ENCODE measurements at regions not wholly inside any gene's neighbourhood (a gene's known extent, or its start where the extent isn't known, plus 50 kb on each side); places are given as distances from the start of the nearest gene placed in this dataset.

GRCh38 chr15:59833366-59833765, 144.2 kb upstream of the BNIP2 start:
- Mint-ChIP-seq H3K27me3 (ENCODE audit: low read depth) (peaks cover 14% of the 10 kb centered on the region), H3K27ac (ENCODE audit: unreplicated experiment) (no peak overlapping the region), H3K4me3 (ENCODE audit: unreplicated experiment) (no peak overlapping the region), H3K36me3 (ENCODE audit: low read depth) (no peaks in the 10 kb centered on the region), H3K9me3 (ENCODE audit: low read depth) (no peaks in the 10 kb centered on the region), H3K4me1 (ENCODE audit: low read depth) (no peaks in the 10 kb centered on the region)
- no peak for DNase-seq (ENCODE audit: low spot score)
- TF ChIP-seq CTCF (IDR thresholded peaks at IDR 0.05) = no peak

GRCh38 chr15:59830873-59831272, 141.8 kb upstream of the BNIP2 start:
- Mint-ChIP-seq H3K9me3 (ENCODE audit: low read depth) (no peaks in the 10 kb centered on the region), H3K4me3 (ENCODE audit: unreplicated experiment) (no peak overlapping the region), H3K27me3 (ENCODE audit: low read depth) (peaks cover 6% of the 10 kb centered on the region), H3K36me3 (ENCODE audit: low read depth) (no peaks in the 10 kb centered on the region), H3K4me1 (ENCODE audit: low read depth) (peaks cover 2% of the 10 kb centered on the region), H3K27ac (ENCODE audit: unreplicated experiment) (no peak overlapping the region)
- no peak for DNase-seq (ENCODE audit: low spot score)
- TF ChIP-seq CTCF (IDR thresholded peaks at IDR 0.05) = no peak

GRCh38 chr15:59830098-59830497, 141.0 kb upstream of the BNIP2 start:
- Mint-ChIP-seq H3K27me3 (ENCODE audit: low read depth) (peaks cover 6% of the 10 kb centered on the region), H3K36me3 (ENCODE audit: low read depth) (no peaks in the 10 kb centered on the region), H3K27ac (ENCODE audit: unreplicated experiment) (no peak overlapping the region), H3K4me1 (ENCODE audit: low read depth) (peaks cover 3% of the 10 kb centered on the region), H3K9me3 (ENCODE audit: low read depth) (no peaks in the 10 kb centered on the region), H3K4me3 (ENCODE audit: unreplicated experiment) (no peak overlapping the region)
- DNase-seq (ENCODE audit: low spot score) = no peak
- no peak for TF ChIP-seq CTCF (IDR thresholded peaks at IDR 0.05)

GRCh38 chr15:59828861-59829260, 139.7 kb upstream of the BNIP2 start:
- no peak for DNase-seq (ENCODE audit: low spot score)
- TF ChIP-seq CTCF (IDR thresholded peaks at IDR 0.05) = no peak
- no peaks in the 10 kb centered on the region for H3K36me3 Mint-ChIP-seq (ENCODE audit: low read depth)
- H3K9me3 Mint-ChIP-seq (ENCODE audit: low read depth) = peaks cover 1% of the 10 kb centered on the region
- H3K27ac Mint-ChIP-seq (ENCODE audit: unreplicated experiment) = no peak overlapping the region
- H3K27me3 Mint-ChIP-seq (ENCODE audit: low read depth) = peaks cover 3% of the 10 kb centered on the region
- H3K4me1 Mint-ChIP-seq (ENCODE audit: low read depth) = peaks cover 3% of the 10 kb centered on the region
- no peak overlapping the region for H3K4me3 Mint-ChIP-seq (ENCODE audit: unreplicated experiment)

- no peak for TF ChIP-seq CTCF (IDR thresholded peaks at IDR 0.05)
- H3K4me1 Mint-ChIP-seq (ENCODE audit: low read depth) = peaks cover 3% of the 10 kb centered on the region
- no peak overlapping the region for H3K27ac Mint-ChIP-seq (ENCODE audit: unreplicated experiment)
- H3K36me3 Mint-ChIP-seq (ENCODE audit: low read depth) = no peaks in the 10 kb centered on the region
- H3K4me3 Mint-ChIP-seq (ENCODE audit: unreplicated experiment) = no peak overlapping the region
- peaks cover 3% of the 10 kb centered on the region for H3K27me3 Mint-ChIP-seq (ENCODE audit: low read depth)
- peaks cover 7% of the 10 kb centered on the region for H3K9me3 Mint-ChIP-seq (ENCODE audit: low read depth)
- DNase-seq (ENCODE audit: low spot score) = no peak
Observed at GRCh38 chr15:59828263-59828662, 139.1 kb upstream of the BNIP2 start.

Measured in chondrocyte (in vitro differentiated cells).